Mesothelial cell of epicardium (in vitro differentiated cells): ENCODE measurements at regions not wholly inside any gene's neighbourhood (a gene's known extent, or its start where the extent isn't known, plus 50 kb on each side); places are given as distances from the start of the nearest gene placed in this dataset.

Experiments used
- DNase-seq, 2 experiments: peaks; one replicate each; pipeline ENCODE4 v3.0.0; 2021; ENCODE audit warnings: low spot score in 2 of 2; ENCODE audit not compliant: unreplicated experiment in 2 of 2
- H3K27ac Mint-ChIP-seq: 2 replicates; pipeline ENCODE4 v1.8.0; 2021; ENCODE audit warnings: mixed read lengths
- H3K27me3 Mint-ChIP-seq: 2 replicates; pipeline ENCODE4 v1.8.0; 2021; ENCODE audit warnings: low read depth, mixed read lengths
- H3K36me3 Mint-ChIP-seq: 2 replicates; pipeline ENCODE4 v1.8.0; 2021; ENCODE audit warnings: mixed read lengths
- H3K4me1 Mint-ChIP-seq: 2 replicates; pipeline ENCODE4 v1.8.0; 2021; ENCODE audit warnings: mixed read lengths
- H3K4me3 Mint-ChIP-seq: 2 replicates; pipeline ENCODE4 v1.8.0; 2021; ENCODE audit warnings: mild to moderate bottlenecking, moderate library complexity, mixed read lengths
- H3K9me3 Mint-ChIP-seq: 2 replicates; pipeline ENCODE4 v1.8.0; 2021; ENCODE audit warnings: mixed read lengths
- TF ChIP-seq, protein P1 (sequence below): fragments of 200-600 bp; sonication (generic); IDR thresholded peaks from one replicate; pipeline ENCODE4 v1.5.0; 2021; ENCODE audit warnings: antibody characterized with exemption; ENCODE audit not compliant: unreplicated experiment

DNA sequence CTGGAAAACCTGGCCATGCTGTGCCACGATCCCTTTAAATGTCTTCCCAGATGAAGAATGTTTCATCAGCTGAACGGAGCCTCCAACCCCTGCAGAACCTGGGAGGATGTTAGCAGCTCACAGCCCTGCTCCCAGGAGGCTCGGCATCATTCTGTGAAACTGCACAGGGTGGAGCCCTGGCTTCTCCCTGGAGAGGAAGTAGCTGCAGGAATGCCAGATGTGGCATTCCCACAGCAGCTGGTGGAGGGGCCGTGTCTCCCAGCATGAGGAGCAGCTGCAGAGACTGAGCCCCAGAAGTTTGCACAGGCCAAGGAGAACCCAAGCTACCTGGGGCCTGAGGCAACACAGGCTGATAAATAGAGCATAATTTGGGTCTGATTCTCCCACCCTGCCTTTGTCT is 165.8 kb upstream of the MAP3K1 start:
- DNase-seq = no peak
- peaks cover 29% of the 10 kb centered on the region for H3K4me1 Mint-ChIP-seq
- H3K4me3 Mint-ChIP-seq = no peak overlapping the region

DNA sequence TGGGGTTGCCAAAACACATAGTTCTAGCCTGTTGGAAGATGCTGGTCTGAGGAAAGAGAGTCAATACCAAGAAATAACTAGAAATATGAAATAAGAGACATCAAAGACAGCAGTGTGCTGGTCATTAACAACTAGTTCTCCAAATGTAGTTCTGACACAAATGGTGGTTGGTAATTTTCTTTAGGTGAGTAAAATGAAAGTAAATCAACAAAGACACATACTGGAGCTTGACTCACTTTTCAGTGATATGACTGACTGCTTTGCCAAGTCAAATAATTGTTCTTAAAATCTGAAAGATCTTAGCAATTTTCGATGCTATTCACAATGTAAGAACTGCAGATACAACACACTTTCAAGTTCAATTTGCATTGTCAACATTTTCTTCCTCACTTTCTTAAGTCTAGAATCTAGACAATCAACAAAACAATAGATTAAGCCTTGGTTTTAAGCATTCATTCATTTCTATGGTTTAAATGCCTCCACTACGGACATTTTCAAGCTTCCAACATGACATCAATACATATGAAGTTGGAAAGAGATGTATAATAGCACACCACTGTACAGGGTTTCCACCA is 166.8 kb upstream of the MAP3K1 start:
- no peak for DNase-seq
- peaks cover 29% of the 10 kb centered on the region for H3K4me1 Mint-ChIP-seq
- TF ChIP-seq, protein P1, sequence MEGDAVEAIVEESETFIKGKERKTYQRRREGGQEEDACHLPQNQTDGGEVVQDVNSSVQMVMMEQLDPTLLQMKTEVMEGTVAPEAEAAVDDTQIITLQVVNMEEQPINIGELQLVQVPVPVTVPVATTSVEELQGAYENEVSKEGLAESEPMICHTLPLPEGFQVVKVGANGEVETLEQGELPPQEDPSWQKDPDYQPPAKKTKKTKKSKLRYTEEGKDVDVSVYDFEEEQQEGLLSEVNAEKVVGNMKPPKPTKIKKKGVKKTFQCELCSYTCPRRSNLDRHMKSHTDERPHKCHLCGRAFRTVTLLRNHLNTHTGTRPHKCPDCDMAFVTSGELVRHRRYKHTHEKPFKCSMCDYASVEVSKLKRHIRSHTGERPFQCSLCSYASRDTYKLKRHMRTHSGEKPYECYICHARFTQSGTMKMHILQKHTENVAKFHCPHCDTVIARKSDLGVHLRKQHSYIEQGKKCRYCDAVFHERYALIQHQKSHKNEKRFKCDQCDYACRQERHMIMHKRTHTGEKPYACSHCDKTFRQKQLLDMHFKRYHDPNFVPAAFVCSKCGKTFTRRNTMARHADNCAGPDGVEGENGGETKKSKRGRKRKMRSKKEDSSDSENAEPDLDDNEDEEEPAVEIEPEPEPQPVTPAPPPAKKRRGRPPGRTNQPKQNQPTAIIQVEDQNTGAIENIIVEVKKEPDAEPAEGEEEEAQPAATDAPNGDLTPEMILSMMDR = no peak
- no peak overlapping the region for H3K4me3 Mint-ChIP-seq
- no peak overlapping the region for H3K27ac Mint-ChIP-seq
- H3K36me3 Mint-ChIP-seq = no peaks in the 10 kb centered on the region
- no peaks in the 10 kb centered on the region for H3K27me3 Mint-ChIP-seq
- H3K9me3 Mint-ChIP-seq = no peaks in the 10 kb centered on the region

More for the DNA sequence above, 165.8 kb upstream of the MAP3K1 start:
- Mint-ChIP-seq H3K27me3 (no peaks in the 10 kb centered on the region), H3K9me3 (no peaks in the 10 kb centered on the region), H3K27ac (no peak overlapping the region), H3K36me3 (no peaks in the 10 kb centered on the region)
- TF ChIP-seq, protein P1 = no peak

DNA sequence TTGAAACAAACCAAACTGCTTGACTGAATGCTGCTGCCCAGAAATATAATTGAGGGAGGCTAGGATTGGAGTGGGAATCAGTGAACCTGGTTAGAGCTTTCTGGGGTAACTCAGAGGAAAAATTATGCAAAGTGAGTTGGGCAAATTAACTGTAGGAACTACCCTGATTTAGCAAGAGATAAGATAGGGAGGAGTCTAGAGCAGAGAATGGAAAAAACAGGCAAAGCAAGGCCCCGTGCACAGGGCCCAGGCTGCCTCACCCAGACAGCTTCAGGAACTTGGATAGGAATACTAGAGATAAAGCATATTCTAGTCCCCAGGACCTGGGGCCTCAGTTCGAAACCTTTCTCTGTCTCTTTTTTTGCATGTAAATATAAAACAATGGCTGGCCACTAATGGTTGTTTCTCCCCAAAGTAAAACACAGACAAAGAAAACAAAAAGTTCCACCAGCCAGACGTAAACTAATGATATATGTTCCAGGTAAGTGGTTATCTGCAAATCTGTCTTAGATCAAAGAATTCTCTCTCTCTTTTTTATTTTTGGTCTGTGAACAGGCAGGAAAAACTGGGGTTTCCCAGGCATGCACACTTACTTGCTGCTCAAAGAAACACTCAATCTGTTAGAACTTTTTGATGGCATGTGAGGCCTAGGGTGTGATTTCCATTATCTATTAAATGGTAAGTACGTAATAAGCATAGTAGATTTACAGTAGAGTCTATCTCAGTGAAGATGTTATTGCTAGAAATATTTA is 168.1 kb upstream of the MAP3K1 start:
- Mint-ChIP-seq H3K4me1 (peaks cover 33% of the 10 kb centered on the region), H3K36me3 (no peaks in the 10 kb centered on the region), H3K4me3 (no peak overlapping the region), H3K27me3 (no peaks in the 10 kb centered on the region), H3K9me3 (no peaks in the 10 kb centered on the region), H3K27ac (peak overlapping the region; percentile 81)
- TF ChIP-seq, protein P1 = no peak
- no peak for DNase-seq

DNA sequence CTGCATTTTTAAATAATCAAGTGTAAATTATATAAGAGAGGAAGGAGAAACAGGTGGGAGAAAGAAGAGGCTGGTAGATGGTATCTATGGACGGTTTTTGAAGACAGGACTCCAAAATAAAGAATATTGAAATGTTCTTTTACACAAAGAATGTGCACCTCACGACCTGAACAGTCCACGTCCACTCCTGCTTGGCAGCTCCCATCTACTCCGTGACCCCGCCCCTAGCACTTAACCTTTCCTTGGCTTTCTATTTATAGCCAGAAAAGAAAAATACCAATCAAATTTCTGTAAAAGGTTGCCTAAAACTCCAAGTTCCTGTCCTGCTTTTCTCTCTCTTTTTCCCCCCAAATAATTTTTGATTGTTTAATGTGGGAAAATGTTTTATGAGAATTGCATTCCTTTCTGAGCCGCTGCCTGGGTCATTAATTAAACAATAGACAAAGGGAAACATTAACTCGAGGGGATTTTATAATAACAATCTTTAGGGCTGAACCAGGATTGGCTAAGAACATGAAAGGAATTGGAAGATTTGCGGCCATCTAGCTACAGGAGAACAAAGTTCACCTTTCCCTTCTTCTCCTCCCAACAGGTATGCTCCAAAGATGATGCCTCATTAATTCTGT is 173.6 kb upstream of the MAP3K1 start:
- Mint-ChIP-seq H3K27me3 (no peaks in the 10 kb centered on the region), H3K27ac (peak overlapping the region; percentile 31)

DNA sequence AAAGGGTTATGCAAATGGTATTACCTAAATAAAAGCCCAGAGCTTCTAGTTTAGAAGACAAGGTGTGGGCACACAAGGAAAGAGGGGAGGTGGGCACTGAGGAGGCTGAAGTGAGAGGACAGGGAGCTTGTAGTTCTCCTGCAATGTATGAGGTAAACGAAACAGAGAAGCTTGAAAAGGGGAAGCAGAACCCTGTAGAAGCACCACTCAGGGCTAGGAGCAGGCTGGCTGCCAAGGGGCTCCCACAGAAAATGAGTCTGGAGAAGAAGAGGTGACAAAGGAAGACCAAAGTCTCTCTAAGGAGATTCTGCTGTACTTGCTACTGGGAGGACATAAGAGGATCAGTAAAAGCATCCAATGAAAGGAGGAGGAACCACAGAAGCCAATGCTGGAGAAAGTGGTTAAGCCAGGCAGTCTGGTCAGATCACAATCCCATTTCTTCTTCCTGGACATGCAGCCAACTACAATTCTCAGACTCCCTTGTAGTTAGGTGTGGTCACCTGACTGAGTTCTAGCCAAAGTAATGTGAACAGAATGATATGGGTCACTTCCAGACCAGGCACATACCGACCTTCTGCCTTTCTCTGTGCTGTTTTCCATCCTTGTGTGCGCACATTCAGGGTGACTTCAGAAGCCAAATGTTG is 174.5 kb upstream of the MAP3K1 start:
- Mint-ChIP-seq H3K27ac (peak overlapping the region; percentile 64), H3K9me3 (no peaks in the 10 kb centered on the region), H3K36me3 (no peaks in the 10 kb centered on the region), H3K4me3 (no peak overlapping the region), H3K27me3 (no peaks in the 10 kb centered on the region), H3K4me1 (peaks cover 63% of the 10 kb centered on the region)
- TF ChIP-seq, protein P1 = no peak
- no peak for DNase-seq

More for the DNA sequence above, 173.6 kb upstream of the MAP3K1 start:
- DNase-seq = no peak
- H3K36me3 Mint-ChIP-seq = no peaks in the 10 kb centered on the region
- H3K4me3 Mint-ChIP-seq = no peak overlapping the region
- H3K9me3 Mint-ChIP-seq = no peaks in the 10 kb centered on the region
- TF ChIP-seq, protein P1 = no peak
- peaks cover 59% of the 10 kb centered on the region for H3K4me1 Mint-ChIP-seq
